SK-N-SH (cell line): ENCODE measurements at regions not wholly inside any gene's neighbourhood (a gene's known extent, or its start where the extent isn't known, plus 50 kb on each side); places are given as distances from the start of the nearest gene placed in this dataset.

Experiments
- CTCF ChIA-PET: fragments of 300-600, 350-600 bp; formaldehyde crosslinking; extraction: SDS; loops from one replicate; lab custom pipeline; 2021; lab: Yijun Ruan, JAX
- POLR2A ChIA-PET: fragments of 350-600 bp; sonication (Branson Sonifier 250); formaldehyde crosslinking; extraction: SDS; loops from one replicate; lab custom pipeline; 2020; ENCODE audit warnings: antibody characterized with exemption, inconsistent platforms; lab: Yijun Ruan, JAX
- DNase-seq: peaks from one replicate; pipeline ENCODE4 v3.0.0; 2012
- H2AFZ ChIP-seq: fragments of 200-600 bp; sonication (generic); 2 replicates; pipeline ENCODE4 v1.8.1; 2016; ENCODE audit warnings: antibody characterized with exemption, mild to moderate bottlenecking, low read depth
- H3F3A ChIP-seq: fragments of 200-600 bp; sonication (generic); replicated peaks from 2 replicates; pipeline ENCODE3; 2016; ENCODE audit warnings: antibody characterized with exemption, mild to moderate bottlenecking; ENCODE audit not compliant: insufficient read depth
- H3K27ac ChIP-seq, 2 experiments: fragments of 200-500 bp in 1 of 2; fragments of 200-600 bp in 1 of 2; sonication (Bioruptor generic) in 1 of 2; sonication (generic), shearing (Covaris generic) in 1 of 2; 2 replicates each; pipeline versions ENCODE4 v1.5.1 to v1.6.1; 2014 to 2016; ENCODE audit warnings: low read depth in 2 of 2, inconsistent platforms in 1 of 2, low read length in 1 of 2, mild to moderate bottlenecking in 1 of 2, mixed read lengths in 1 of 2
- H3K27me3 ChIP-seq: fragments of 200-600 bp; sonication (generic), shearing (Covaris generic); 2 replicates; pipeline ENCODE4 v1.6.1; 2016; ENCODE audit warnings: mixed run types; ENCODE audit not compliant: insufficient read depth
- H3K36me3 ChIP-seq, 2 experiments: fragments of 200-500 bp in 1 of 2; fragments of 200-600 bp in 1 of 2; sonication (Bioruptor generic) in 1 of 2; sonication (generic) in 1 of 2; replicated peaks in 1 of 2; 2 replicates each; pipeline versions ENCODE3 to v1.5.1; 2014 to 2016; ENCODE audit warnings: low read length in 1 of 2, mild to moderate bottlenecking in 1 of 2; ENCODE audit not compliant: insufficient read depth in 2 of 2, control insufficient read depth in 1 of 2
- H3K4me1 ChIP-seq, 2 experiments: fragments of 200-500 bp in 1 of 2; fragments of 200-600 bp in 1 of 2; sonication (Bioruptor generic) in 1 of 2; sonication (generic), shearing (Covaris generic) in 1 of 2; 2 replicates each; pipeline versions ENCODE4 v1.5.1 to v1.6.1; 2014 to 2016; ENCODE audit warnings: low read depth in 1 of 2, low read length in 1 of 2, mixed run types in 1 of 2; ENCODE audit not compliant: insufficient read depth in 2 of 2, control insufficient read depth in 1 of 2
- H3K4me2 ChIP-seq: fragments of 200-600 bp; sonication (generic), shearing (Covaris generic); 2 replicates; pipeline ENCODE4 v1.6.1; 2017; ENCODE audit warnings: mixed run types
- H3K4me3 ChIP-seq, 2 experiments: fragments of 200-500 bp in 1 of 2; fragments of 200-600 bp in 1 of 2; sonication (Bioruptor generic) in 1 of 2; sonication (generic), shearing (Covaris generic) in 1 of 2; 2 replicates each; pipeline versions ENCODE4 v1.5.1 to v1.8.1; 2014 to 2016; ENCODE audit warnings: low read depth in 2 of 2, inconsistent platforms in 1 of 2, low read length in 1 of 2, mild to moderate bottlenecking in 1 of 2, mixed read lengths in 1 of 2, moderate library complexity in 1 of 2
- H3K79me2 ChIP-seq: fragments of 200-600 bp; sonication (generic); 2 replicates; pipeline ENCODE4 v1.8.1; 2017; ENCODE audit warnings: mild to moderate bottlenecking; ENCODE audit not compliant: insufficient read depth
- H3K9ac ChIP-seq: fragments of 200-600 bp; sonication (generic); 2 replicates; pipeline ENCODE4 v1.6.1; 2017; ENCODE audit warnings: mixed run types
- H3K9me2 ChIP-seq: fragments of 200-600 bp; sonication (generic); 2 replicates; pipeline ENCODE4 v1.6.1; 2017; ENCODE audit warnings: mixed run types
- H3K9me3 ChIP-seq: fragments of 200-600 bp; sonication (generic); 2 replicates; pipeline ENCODE4 v1.6.1; 2017; ENCODE audit warnings: mixed run types, mild to moderate bottlenecking, moderate library complexity
- H4K20me1 ChIP-seq: fragments of 200-600 bp; sonication (generic); 2 replicates; pipeline ENCODE4 v1.6.1; 2017; ENCODE audit warnings: mild to moderate bottlenecking, mixed run types; ENCODE audit not compliant: insufficient read depth
- CTCF ChIP-seq: fragments of 200-600 bp; sonication (generic); IDR thresholded peaks from 2 replicates; pipeline ENCODE4 v1.6.1; 2017; ENCODE audit warnings: antibody characterized with exemption, mild to moderate bottlenecking, moderate library complexity
- EP300 ChIP-seq, 2 experiments: IDR thresholded peaks; 2 replicates each; pipeline versions ENCODE4 v1.4.0 to v1.6.1; 2012; ENCODE audit warnings: borderline replicate concordance in 1 of 2, low read depth in 1 of 2, low read length in 1 of 2
- EZH2phosphoT487 ChIP-seq: fragments of 200-600 bp; sonication (generic); IDR thresholded peaks from 2 replicates; pipeline ENCODE4 v1.6.1; 2017; ENCODE audit warnings: low read depth, mixed run types, mild to moderate bottlenecking, antibody characterized with exemption, moderate library complexity, borderline replicate concordance
- FOSL2 ChIP-seq: IDR thresholded peaks from 2 replicates; pipeline ENCODE4 v1.4.0; 2012; ENCODE audit warnings: low read depth, mild to moderate bottlenecking, moderate library complexity, borderline replicate concordance
- GATA2 ChIP-seq: sonication (generic); formaldehyde crosslinking; IDR thresholded peaks from 2 replicates; pipeline ENCODE4 v1.5.0; 2020; ENCODE audit warnings: mild to moderate bottlenecking, missing genetic modification reagents
- IRF3 ChIP-seq: fragments of 150-350 bp; IDR thresholded peaks from 2 replicates; pipeline ENCODE4 v1.6.1; 2016; ENCODE audit warnings: mild to moderate bottlenecking, low read depth, low read length
- JUND ChIP-seq: IDR thresholded peaks from 2 replicates; pipeline ENCODE4 v1.4.0; 2012
- NFIC ChIP-seq: IDR thresholded peaks from 2 replicates; pipeline ENCODE4 v1.4.0; 2012; ENCODE audit warnings: borderline replicate concordance
- POLR2AphosphoS5 ChIP-seq: IDR thresholded peaks from 2 replicates; pipeline ENCODE4 v1.6.1; 2012; ENCODE audit warnings: low read depth, low read length
- RAD21 ChIP-seq: IDR thresholded peaks from 2 replicates; pipeline ENCODE4 v1.6.1; 2012; ENCODE audit warnings: mild to moderate bottlenecking, low read length
- RXRA ChIP-seq: IDR thresholded peaks from 2 replicates; pipeline ENCODE4 v1.4.0; 2012; ENCODE audit warnings: low read depth, mild to moderate bottlenecking, borderline replicate concordance
- TAF1 ChIP-seq: IDR thresholded peaks from 2 replicates; pipeline ENCODE4 v1.6.1; 2012; ENCODE audit warnings: low read depth, mild to moderate bottlenecking, low read length, moderate library complexity, borderline replicate concordance
- TCF12 ChIP-seq: IDR thresholded peaks from 2 replicates; pipeline ENCODE4 v1.4.0; 2012
- TEAD4 ChIP-seq: IDR thresholded peaks from 2 replicates; pipeline ENCODE4 v1.4.0; 2012; ENCODE audit warnings: mild to moderate bottlenecking, borderline replicate concordance; ENCODE audit not compliant: insufficient read depth
- USF1 ChIP-seq: IDR thresholded peaks from 2 replicates; pipeline ENCODE4 v1.4.0; 2012; ENCODE audit warnings: low read depth, borderline replicate concordance
- USF2 ChIP-seq: fragments of 150-350 bp; IDR thresholded peaks from 2 replicates; pipeline ENCODE4 v1.6.1; 2017; ENCODE audit warnings: antibody characterized with exemption, low read length, low read depth, borderline replicate concordance
- ZBTB33 ChIP-seq: IDR thresholded peaks from 2 replicates; pipeline ENCODE4 v1.4.0; 2012; ENCODE audit warnings: low read depth, borderline replicate concordance
- whole genome bisulfite sequencing: methylation state at CpG from one replicate; pipeline ENCODE4 v1.1.6; 2017; ENCODE audit warnings: low lambda C conversion rate; 5-methylcytosine and 5-hydroxymethylcytosine counted together

GRCh38 chr22:26792522-26792921, 135.1 kb downstream of the MIAT start:
- POLR2A ChIA-PET: no interaction called here
- no peak overlapping the region for H3K9ac ChIP-seq
- no peaks in the 10 kb centered on the region for H3K36me3 ChIP-seq
- no peak for DNase-seq
- no peaks in the 10 kb centered on the region for H3K9me3 ChIP-seq
- no peaks in the 10 kb centered on the region for H4K20me1 ChIP-seq
- CTCF ChIA-PET: no interaction called here
- no peaks in the 10 kb centered on the region for H3K27me3 ChIP-seq
- H3K79me2 ChIP-seq: no peaks in the 10 kb centered on the region
- 94% methylated on average over 8 of the region's 8 CpGs for WGBS
- no peak overlapping the region for H3K4me3 ChIP-seq
- H3F3A ChIP-seq: no peaks in the 10 kb centered on the region
- no peaks in the 10 kb centered on the region; a peak in 1 of 4 replicates for H3K4me1 ChIP-seq
- TF ChIP-seq GATA2 (no peak), TCF12 (no peak), USF1 (no peak), USF2 (no peak), RAD21 (no peak), JUND (no peak), NFIC (no peak), TEAD4 (no peak), RXRA (no peak), ZBTB33 (no peak), POLR2AphosphoS5 (no peak), EP300 (IDR thresholded peaks at IDR 0.05; ENCODE audit: borderline replicate concordance in 1 of 2, low read depth in 1 of 2, low read length in 1 of 2) (no peak), EZH2phosphoT487 (no peak), FOSL2 (no peak), TAF1 (no peak)
- H2AFZ ChIP-seq: no peak overlapping the region
- no peaks in the 10 kb centered on the region for H3K9me2 ChIP-seq
- no peak overlapping the region for H3K4me2 ChIP-seq
- H3K27ac ChIP-seq: no peak overlapping the region

GRCh38 chr22:26796785-26797184, 139.4 kb downstream of the MIAT start:
- no peaks in the 10 kb centered on the region for H3K36me3 ChIP-seq
- H3K9ac ChIP-seq: no peak overlapping the region
- DNase-seq: no peak
- no peaks in the 10 kb centered on the region for H3K79me2 ChIP-seq
- H3K4me1 ChIP-seq: no peaks in the 10 kb centered on the region; a peak in 1 of 4 replicates
- H3K27me3 ChIP-seq: no peaks in the 10 kb centered on the region
- ChIA-PET POLR2A (no interaction called here), CTCF (interaction anchor here (1.3 to 1.6 kb wide), 3 partner anchors 9 to 40 kb away, joined by 3 read pairs; no protein-coding TSS in a partner anchor)
- H3K27ac ChIP-seq: no peak overlapping the region
- no peaks in the 10 kb centered on the region for H3K9me2 ChIP-seq
- no peak overlapping the region for H3K4me3 ChIP-seq
- no peak for TF ChIP-seq RXRA
- TF ChIP-seq IRF3: no peak
- no peak for TF ChIP-seq CTCF
- no peak overlapping the region for H2AFZ ChIP-seq
- H4K20me1 ChIP-seq: no peaks in the 10 kb centered on the region
- WGBS: 97% methylated on average over 5 of the region's 12 CpGs
- H3F3A ChIP-seq: no peaks in the 10 kb centered on the region
- H3K4me2 ChIP-seq: no peak overlapping the region
- H3K9me3 ChIP-seq: no peaks in the 10 kb centered on the region
